ENCODE measurements at regions not wholly inside any gene's neighbourhood (a gene's known extent, or its start where the extent isn't known, plus 50 kb on each side); places are given as distances from the start of the nearest gene placed in this dataset.

GRCh38 chr3:16055606-16056211 lies 118.8 kb upstream of the GALNT15 start:
- no peak for DNase-seq (ENCODE audit: low spot score)

DNA sequence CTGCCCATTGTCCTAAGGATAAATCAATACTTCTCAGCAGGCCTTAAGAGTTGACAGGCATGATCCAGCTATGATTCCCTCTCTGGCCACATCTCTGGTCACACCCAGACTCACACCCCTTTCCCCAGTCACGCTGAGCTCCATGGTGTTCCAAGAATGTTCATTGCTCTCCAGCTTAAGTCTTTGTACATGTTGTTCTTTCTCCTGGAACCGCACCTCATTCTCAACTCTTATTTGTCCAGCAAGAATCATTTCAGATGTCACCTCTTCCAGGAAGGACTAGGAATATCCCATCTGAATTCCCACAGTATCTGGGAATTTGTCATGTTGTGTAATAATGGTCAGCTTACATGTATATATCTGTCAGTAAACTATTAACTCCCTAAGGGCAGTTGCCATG lies 118.3 kb upstream of the GALNT15 start:
- no peak for DNase-seq (ENCODE audit: low spot score)

- DNase-seq (ENCODE audit: low spot score) = peak; percentile 32
Measured at GRCh38 chr3:16058521-16058920, 116.0 kb upstream of the GALNT15 start.

DNA sequence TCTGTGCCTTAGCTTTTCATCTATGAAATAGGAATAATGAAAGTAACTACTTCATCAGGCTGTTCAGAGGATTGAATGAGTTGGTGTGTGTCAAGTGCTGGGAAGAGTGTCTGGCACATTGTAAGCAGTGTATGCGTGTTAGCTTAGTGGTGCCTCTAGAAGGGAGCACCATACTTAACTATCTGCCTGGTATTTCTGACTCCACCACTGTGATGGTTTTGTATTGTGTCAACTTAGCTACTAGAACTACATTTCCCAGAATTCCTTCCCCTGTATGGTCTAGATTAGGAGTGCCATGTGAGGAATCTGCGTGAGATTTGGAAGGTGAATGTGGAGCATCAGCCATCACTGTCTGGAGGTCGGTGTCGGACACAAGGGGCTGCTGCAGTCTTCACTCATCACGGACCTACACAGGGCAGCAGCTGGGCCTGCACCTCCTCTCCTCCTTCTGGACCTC lies 115.4 kb upstream of the GALNT15 start:
- DNase-seq (ENCODE audit: low spot score) = no peak

GRCh38 chr3:16059711-16060357 lies 114.6 kb upstream of the GALNT15 start:
- peak; percentile 41 for DNase-seq (ENCODE audit: low spot score)

DNA sequence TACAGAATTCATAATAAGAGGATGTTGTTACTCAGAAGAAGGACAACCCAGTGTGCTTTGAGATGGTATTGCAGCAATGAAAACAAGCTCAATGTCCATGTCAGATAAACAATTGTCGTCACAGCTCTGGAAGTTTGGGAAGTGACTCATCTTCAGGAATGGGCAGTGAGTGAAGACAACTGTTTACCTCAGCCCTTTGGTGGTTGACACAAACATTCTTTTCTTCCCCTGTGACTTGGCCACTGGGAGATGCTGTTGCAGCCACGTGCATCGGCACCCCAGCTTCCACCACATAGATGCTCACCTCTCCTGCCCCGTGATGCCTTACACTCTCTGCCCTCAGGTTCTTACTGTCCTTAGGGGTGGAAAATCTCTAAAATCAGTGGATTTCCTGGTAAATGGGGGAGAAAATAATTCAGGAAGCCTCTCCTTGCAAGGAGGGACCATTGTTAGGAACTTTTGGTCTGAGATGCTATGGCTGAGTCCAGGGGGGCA lies 114.1 kb upstream of the GALNT15 start:
- DNase-seq (ENCODE audit: low spot score) = peak; percentile 98

DNA sequence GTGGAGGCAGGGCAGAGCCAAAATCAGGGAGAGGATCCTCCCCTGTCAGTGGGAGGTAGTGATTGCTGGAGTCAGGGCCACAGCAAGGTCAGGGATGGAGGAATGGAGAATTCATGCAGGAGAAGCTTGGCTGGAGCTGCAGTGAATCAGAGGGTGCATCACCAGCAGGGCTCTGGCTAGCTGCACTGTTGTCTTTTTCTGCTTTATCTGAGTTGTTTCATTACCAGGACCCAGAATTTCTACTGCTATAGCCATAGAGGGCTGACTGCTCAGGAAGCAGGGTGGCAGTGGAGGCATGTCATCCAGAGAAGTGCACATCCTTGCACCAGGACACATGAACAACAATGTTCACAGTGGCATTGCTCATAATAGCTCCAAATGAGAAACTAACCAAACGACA lies 113.5 kb upstream of the GALNT15 start:
- DNase-seq (ENCODE audit: low spot score) = peak; percentile 86

GRCh38 chr3:16061491-16061890 lies 113.0 kb upstream of the GALNT15 start:
- no peak for DNase-seq (ENCODE audit: low spot score)

DNA sequence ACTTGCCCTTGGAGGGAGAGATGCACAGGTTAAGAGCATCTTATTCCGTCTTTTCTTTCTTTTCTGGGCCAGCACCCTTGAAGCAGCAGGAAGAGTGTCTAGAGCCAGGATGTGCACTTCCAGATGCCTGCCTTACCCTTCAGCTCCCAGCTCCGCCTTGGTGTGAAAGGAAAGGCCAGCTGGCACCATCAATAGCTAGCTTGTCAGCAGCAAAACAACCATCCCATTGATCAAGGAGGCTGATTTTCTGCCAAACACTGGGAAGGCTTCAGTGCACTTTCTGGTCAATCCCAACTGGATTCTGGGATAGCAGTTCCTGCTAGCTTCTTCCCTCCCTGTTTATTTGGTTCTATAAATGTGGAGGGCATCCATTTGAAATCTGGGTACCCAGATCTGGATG lies 110.9 kb upstream of the GALNT15 start:
- DNase-seq (ENCODE audit: low spot score) = no peak

DNA sequence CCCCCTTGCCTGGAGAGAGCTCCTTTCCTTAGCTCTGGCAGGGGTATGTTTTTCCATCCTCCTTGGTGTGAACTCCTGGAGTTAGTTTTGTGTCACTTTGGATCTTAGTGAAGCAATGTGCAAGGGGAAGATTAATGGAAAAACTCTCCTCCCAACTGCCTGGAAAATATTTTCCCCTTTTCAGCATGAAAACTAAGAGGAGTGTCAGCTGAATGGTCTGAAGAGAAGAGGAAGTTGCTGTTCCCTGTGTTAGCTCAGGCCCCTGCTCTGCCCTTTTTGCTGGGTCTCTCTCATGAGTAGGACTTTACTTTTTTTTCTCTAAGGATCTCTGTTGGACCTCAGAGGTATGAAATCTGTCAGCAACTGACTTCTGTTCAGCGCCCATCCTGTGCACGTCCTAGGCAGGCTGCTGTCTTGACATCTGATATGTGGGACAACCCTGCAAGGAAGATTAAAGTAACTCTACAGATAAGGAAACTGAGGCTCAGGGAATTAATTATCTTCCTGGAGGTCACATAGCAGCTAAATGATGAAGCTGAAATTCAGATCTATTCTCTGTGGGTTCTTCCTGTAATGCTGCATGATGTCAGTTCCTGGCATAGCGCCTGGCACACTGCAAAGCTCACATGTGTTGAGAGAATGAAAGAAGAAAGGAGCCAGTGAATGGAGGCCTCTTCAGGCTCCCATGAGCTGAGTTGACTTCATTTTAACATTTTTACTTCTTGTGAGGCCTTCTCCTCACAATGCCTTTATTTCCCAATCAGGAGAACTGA lies 109.7 kb upstream of the GALNT15 start:
- peak; percentile 83 for DNase-seq (ENCODE audit: low spot score)

DNA sequence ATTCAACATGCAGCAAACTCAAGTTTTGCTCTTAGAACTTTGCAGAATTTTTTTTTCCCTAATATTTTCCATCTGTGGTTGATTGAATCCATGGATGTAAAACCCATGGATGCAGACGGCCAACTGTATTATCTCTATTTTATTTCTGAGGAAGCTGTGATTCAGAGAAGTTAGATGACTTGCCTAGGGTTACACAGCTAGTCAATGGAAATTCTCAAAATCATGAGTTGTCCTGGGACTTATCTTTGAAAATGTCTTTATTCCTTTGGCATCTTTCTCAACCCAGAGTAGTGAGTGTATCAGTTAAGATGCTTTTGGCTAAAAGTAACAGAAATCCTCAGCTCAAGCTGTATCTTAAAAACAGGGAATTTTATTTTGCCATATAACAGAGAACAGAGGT lies 107.9 kb upstream of the GALNT15 start:
- DNase-seq (ENCODE audit: low spot score) = no peak

DNA sequence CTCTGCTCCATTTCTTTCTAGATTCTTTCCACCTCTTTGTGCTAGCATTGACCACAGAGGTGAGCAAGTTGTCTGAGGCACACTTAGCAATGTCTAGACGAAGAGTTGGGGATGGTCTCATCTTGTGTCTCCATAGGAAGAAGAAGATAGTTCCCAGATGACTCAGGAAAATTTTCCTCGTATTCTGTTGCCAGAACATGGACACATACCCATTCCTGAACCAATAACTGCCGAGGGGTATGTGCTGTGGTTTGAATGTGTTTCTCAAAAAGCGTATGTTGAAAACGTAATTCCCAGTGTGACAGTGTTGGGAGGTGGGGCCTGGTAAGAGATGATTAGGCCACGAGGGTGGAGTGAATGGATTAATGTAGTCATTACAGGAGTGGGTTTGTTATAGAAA lies 107.5 kb upstream of the GALNT15 start:
- DNase-seq (ENCODE audit: low spot score) = peak; percentile 45

GRCh38 chr3:16067837-16068471 lies 106.5 kb upstream of the GALNT15 start:
- peak; percentile 47 for DNase-seq (ENCODE audit: low spot score)

- DNase-seq (ENCODE audit: low spot score) = peak; percentile 85
Measured at GRCh38 chr3:16069149-16069922, 105.1 kb upstream of the GALNT15 start.

DNA sequence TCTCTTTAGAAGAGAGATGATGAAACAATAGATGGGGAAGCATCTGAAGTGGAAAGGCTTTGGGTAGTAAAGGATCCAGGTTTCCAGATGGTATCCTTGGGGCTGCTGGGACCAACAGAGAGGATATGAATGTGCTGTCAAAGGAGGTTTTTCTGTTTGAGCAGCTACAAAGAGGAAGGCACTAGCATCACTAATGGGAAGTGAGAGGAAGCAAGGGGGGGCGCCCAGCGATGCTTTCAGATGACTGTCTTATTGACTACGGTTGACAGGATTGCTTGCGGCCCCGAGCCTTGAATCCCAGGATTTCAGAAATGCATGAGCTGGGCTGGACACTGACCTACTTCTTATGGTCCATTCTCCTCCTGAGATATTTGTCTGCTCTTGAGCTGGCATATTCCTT lies 103.8 kb upstream of the GALNT15 start:
- peak; percentile 75 for DNase-seq (ENCODE audit: low spot score)

GRCh38 chr3:16071206-16071605 lies 103.3 kb upstream of the GALNT15 start:
- DNase-seq (ENCODE audit: low spot score) = peak; percentile 95

- DNase-seq (ENCODE audit: low spot score) = no peak
Measured at GRCh38 chr3:16072420-16073110, 101.9 kb upstream of the GALNT15 start.

DNA sequence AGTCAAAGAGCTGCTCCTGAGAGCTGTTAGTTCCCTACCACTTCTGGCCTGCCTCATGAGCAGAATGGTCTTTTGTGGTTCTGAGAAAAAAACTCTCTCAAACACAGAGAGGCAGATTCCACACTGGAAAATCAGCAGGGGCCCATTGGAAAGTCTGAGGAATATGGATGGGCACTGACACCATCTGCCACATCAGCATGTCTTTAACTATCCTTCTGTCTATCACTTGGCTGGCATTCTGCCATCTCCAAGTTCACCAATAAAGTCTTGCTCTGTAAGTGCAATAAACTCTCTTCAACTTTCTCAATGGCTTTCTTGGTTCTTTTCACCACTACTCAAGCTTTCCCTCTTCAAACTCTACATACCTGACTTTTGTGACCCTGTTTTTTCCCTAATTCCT lies 101.3 kb upstream of the GALNT15 start:
- no peak for DNase-seq (ENCODE audit: low spot score)

GRCh38 chr3:16073990-16074671 lies 100.3 kb upstream of the GALNT15 start:
- peak; percentile 73 for DNase-seq (ENCODE audit: low spot score)

GRCh38 chr3:16075647-16076046 lies 98.8 kb upstream of the GALNT15 start:
- DNase-seq (ENCODE audit: low spot score) = no peak

DNA sequence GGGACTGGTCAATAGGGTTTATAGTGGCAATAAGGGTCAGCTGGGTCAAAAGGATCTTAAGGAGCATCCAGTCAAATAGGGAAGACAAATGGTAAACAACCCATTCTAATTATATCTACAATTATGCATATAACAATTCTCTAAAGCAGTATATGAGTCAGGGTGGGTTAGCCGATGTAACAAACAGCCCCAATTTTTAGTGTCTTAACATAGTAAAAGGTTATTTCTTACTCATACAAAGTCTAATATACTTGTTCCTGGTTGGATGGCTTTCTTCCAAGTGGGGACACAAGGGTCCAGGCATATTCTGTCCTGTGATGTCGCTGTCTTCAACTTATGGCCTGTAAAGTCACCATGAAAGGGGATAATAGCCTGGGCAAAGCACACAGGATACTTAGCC lies 97.9 kb upstream of the GALNT15 start:
- DNase-seq (ENCODE audit: low spot score) = no peak

Measured in kidney tubule cell (primary cell).